Activated B cell treated with CpG ODN at 0.5 μM for 24 hours (primary cell): ENCODE measurements at regions not wholly inside any gene's neighbourhood (a gene's known extent, or its start where the extent isn't known, plus 50 kb on each side); places are given as distances from the start of the nearest gene placed in this dataset.

Experiments used
- ATAC-seq: fragments of 200-7000 bp; cut with Tn5 transposase; one replicate; pipeline ENCODE4 v1.10.0; 2021; ENCODE audit warnings: low read depth, mild to moderate bottlenecking, moderate library complexity
- CTCF ChIA-PET: fragments of 350-600 bp; sonication (Branson Sonifier 250); formaldehyde crosslinking; loops from one replicate; lab custom pipeline; 2021; ENCODE audit warnings: antibody characterized with exemption; lab: Charles Lee
- POLR2A ChIA-PET: fragments of 350-600 bp; sonication (Branson Sonifier 250); formaldehyde crosslinking; loops from one replicate; lab custom pipeline; 2021; ENCODE audit warnings: antibody characterized with exemption; lab: Charles Lee
- DNase-seq: peaks from one replicate; pipeline ENCODE4 v3.0.0; 2022
- H3K27ac Mint-ChIP-seq: one replicate; pipeline ENCODE4 v1.8.0; 2020; ENCODE audit warnings: mixed read lengths
- H3K27me3 Mint-ChIP-seq: one replicate; pipeline ENCODE4 v1.8.0; 2021; ENCODE audit warnings: mixed read lengths
- H3K36me3 Mint-ChIP-seq: one replicate; pipeline ENCODE4 v1.8.0; 2021; ENCODE audit warnings: low read depth, mixed read lengths
- H3K4me1 Mint-ChIP-seq: one replicate; pipeline ENCODE4 v1.8.0; 2021; ENCODE audit warnings: mixed read lengths
- H3K4me3 Mint-ChIP-seq: one replicate; pipeline ENCODE4 v1.8.0; 2020; ENCODE audit warnings: mild to moderate bottlenecking, mixed read lengths
- H3K9me3 Mint-ChIP-seq: one replicate; pipeline ENCODE4 v1.8.0; 2020; ENCODE audit warnings: mixed read lengths
- CTCF ChIP-seq: fragments of 200-600 bp; IDR thresholded peaks from one replicate; pipeline ENCODE4 v1.8.0; 2022; ENCODE audit warnings: antibody characterized with exemption, mild to moderate bottlenecking
- intact Hi-C: fragments of 100-400 bp; cut with micrococcal nuclease; formaldehyde crosslinking; loops from one replicate; pipeline ENCODE4 v1.15.1; 2024

DNA sequence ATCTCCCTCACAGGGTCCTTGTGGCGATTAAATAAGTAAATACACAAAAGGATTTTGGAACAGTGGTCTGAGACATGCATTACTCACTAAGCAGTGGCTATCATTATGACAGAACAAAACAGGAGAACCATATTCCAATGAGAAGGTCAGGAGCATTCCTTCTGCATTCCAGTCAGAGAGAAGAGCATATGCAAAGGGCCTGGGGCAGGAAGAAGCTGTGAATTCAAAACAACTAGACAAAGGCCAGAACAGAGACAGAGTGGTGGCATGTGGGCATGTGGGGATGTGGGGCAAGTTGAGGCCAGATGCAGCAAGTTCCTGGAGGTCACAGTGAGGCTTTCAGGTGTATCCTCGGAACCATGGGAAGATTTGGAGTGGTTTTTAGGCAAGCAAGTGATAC is 70.1 kb upstream of the VRK1 start:
- intact Hi-C loops: no loop called here
- H3K27ac Mint-ChIP-seq: no peak overlapping the region
- H3K36me3 Mint-ChIP-seq: no peaks in the 10 kb centered on the region
- H3K4me1 Mint-ChIP-seq: peaks cover 5% of the 10 kb centered on the region
- no peak for TF ChIP-seq CTCF
- ChIA-PET CTCF (no interaction called here), POLR2A (no interaction called here)
- H3K27me3 Mint-ChIP-seq: peaks cover 2% of the 10 kb centered on the region
- no peak for ATAC-seq
- H3K9me3 Mint-ChIP-seq: no peaks in the 10 kb centered on the region
- H3K4me3 Mint-ChIP-seq: no peak overlapping the region
- no peak for DNase-seq

DNA sequence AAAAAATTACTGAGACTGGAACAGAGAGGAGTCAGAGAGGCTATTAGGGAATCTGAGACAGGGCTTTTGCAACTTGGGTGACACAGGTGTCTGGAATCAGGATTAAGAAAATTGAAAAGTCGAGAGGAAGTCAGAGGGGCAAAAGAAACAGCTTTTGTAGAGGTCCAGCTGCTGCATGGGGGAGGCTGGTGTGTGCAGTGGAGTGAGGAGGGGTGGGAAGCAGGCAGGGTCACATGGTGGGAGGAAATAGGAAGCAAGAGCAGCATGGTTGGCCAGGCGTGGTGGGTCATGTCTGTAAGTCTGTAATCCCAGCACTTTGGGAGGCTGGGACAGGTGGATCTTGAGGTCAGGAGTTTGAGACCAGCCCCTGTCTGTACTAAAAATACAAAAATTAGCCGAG is 69.7 kb upstream of the VRK1 start:
- ChIA-PET POLR2A (no interaction called here), CTCF (no interaction called here)
- intact Hi-C loops: no loop called here

DNA sequence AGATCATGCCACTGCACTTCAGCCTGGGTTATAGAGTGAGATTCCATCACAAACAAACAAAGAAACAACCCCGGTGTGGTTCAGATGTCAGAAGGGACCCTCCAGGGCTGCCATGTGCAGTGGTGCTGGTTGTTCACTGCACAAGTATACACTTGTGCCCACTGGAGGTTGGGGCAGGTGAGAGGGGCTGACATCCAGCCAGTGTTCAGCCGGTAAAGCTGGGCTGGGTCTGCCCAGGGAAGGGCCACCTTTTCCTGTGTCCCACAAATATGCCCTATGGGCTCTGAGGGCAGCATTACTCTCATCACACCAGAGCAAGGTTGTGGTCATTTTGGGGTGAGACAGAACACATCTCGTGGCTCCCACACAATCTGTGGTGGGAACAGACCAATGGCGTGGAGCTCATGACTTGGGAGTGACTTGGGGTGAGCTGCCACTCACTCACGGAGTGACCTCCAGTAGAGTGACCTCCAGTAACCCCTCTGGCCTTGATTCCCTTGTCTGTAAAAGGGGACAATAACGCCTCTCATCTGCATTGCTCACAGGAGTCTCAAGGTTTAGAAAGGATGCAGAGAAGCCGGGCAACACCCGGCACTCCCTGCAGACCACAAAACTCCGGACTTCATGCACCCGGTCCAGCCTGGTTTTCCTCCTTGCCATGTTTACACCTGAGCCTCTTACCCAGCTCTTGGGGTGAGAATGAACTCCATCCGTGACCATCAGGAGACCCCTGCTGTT is 69.0 kb upstream of the VRK1 start:
- ATAC-seq: no peak
- Mint-ChIP-seq H3K27ac (no peak overlapping the region), H3K4me3 (no peak overlapping the region), H3K27me3 (no peaks in the 10 kb centered on the region), H3K9me3 (no peaks in the 10 kb centered on the region), H3K36me3 (no peaks in the 10 kb centered on the region), H3K4me1 (peaks cover 5% of the 10 kb centered on the region)
- ChIA-PET CTCF (no interaction called here), POLR2A (no interaction called here)
- no peak for TF ChIP-seq CTCF
- no peak for DNase-seq
- intact Hi-C loops: no loop called here

More for the DNA sequence above, 69.7 kb upstream of the VRK1 start:
- Mint-ChIP-seq H3K9me3 (no peaks in the 10 kb centered on the region), H3K27ac (no peak overlapping the region), H3K4me3 (no peak overlapping the region), H3K4me1 (peaks cover 5% of the 10 kb centered on the region), H3K36me3 (no peaks in the 10 kb centered on the region), H3K27me3 (peaks cover 2% of the 10 kb centered on the region)
- TF ChIP-seq CTCF: no peak
- ATAC-seq (no peak), DNase-seq (no peak)

GRCh38 chr14:96729889-96730288 is 67.3 kb upstream of the VRK1 start:
- no peak for TF ChIP-seq CTCF
- Mint-ChIP-seq H3K27me3 (peaks cover 12% of the 10 kb centered on the region), H3K4me3 (no peak overlapping the region), H3K4me1 (peaks cover 5% of the 10 kb centered on the region), H3K27ac (no peak overlapping the region), H3K36me3 (no peaks in the 10 kb centered on the region), H3K9me3 (no peaks in the 10 kb centered on the region)
- no peak for DNase-seq
- no peak for ATAC-seq
- POLR2A ChIA-PET: no interaction called here
- CTCF ChIA-PET: no interaction called here
- intact Hi-C loops: no loop called here

DNA sequence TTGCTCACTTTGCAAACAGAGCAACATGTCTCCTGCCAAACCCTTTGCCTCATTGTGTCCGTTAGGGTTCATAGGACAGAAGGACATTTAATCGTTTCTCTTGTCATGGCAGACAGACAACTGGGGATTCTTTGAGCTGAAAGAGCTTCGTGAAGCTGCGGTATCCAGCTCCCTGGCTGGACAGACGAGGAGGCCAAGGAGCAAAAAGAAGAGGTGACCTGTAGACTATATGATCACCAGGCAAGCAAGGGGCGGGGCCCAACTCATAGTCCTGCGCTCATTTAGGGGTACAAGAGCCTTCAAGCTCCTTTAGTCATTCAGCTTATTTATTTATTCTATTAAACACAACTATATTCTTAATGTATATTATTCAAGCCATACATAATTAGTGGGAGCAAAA is 66.8 kb upstream of the VRK1 start:
- DNase-seq: no peak
- no peak for ATAC-seq
- Mint-ChIP-seq H3K27me3 (peaks cover 17% of the 10 kb centered on the region), H3K9me3 (no peaks in the 10 kb centered on the region), H3K4me3 (no peak overlapping the region), H3K27ac (no peak overlapping the region), H3K4me1 (peaks cover 5% of the 10 kb centered on the region), H3K36me3 (no peaks in the 10 kb centered on the region)
- intact Hi-C loops: no loop called here
- TF ChIP-seq CTCF: no peak
- CTCF ChIA-PET: no interaction called here
- POLR2A ChIA-PET: no interaction called here
